ENCODE measurements at regions not wholly inside any gene's neighbourhood (a gene's known extent, or its start where the extent isn't known, plus 50 kb on each side); places are given as distances from the start of the nearest gene placed in this dataset.

GRCh38 chr10:44619975-44620374 lies 235.1 kb upstream of the CXCL12 start:
- TF ChIP-seq ZNF274 (IDR thresholded peaks at IDR 0.05; ENCODE audit: low read depth, low read length) (no peak), SUZ12 (IDR thresholded peaks at IDR 0.05; ENCODE audit: extremely low read depth, insufficient read depth, insufficient read length) (no peak), YY1 (IDR thresholded peaks at IDR 0.05; ENCODE audit: insufficient read depth, insufficient read length) (no peak)
